DND-41 (cell line): ENCODE measurements at regions not wholly inside any gene's neighbourhood (a gene's known extent, or its start where the extent isn't known, plus 50 kb on each side); places are given as distances from the start of the nearest gene placed in this dataset.

Source experiments
- EZH2 ChIP-seq: IDR thresholded peaks from 3 replicates; pipeline ENCODE4 v1.6.1; 2012; ENCODE audit warnings: borderline replicate concordance, low read depth, mild to moderate bottlenecking, moderate library complexity, low read length, inconsistent platforms; ENCODE audit not compliant: severe bottlenecking
- TF ChIP-seq, protein P1 (sequence below): IDR thresholded peaks from 2 replicates; pipeline ENCODE4 v1.5.1; 2012; ENCODE audit warnings: borderline replicate concordance, low read length, moderate library complexity, mild to moderate bottlenecking; ENCODE audit not compliant: poor library complexity, severe bottlenecking; ENCODE audit errors: extremely low read depth

GRCh38 chr17:34413443-34414119 lies 50.5 kb upstream of the CCL1 start:
- TF ChIP-seq, protein P1, sequence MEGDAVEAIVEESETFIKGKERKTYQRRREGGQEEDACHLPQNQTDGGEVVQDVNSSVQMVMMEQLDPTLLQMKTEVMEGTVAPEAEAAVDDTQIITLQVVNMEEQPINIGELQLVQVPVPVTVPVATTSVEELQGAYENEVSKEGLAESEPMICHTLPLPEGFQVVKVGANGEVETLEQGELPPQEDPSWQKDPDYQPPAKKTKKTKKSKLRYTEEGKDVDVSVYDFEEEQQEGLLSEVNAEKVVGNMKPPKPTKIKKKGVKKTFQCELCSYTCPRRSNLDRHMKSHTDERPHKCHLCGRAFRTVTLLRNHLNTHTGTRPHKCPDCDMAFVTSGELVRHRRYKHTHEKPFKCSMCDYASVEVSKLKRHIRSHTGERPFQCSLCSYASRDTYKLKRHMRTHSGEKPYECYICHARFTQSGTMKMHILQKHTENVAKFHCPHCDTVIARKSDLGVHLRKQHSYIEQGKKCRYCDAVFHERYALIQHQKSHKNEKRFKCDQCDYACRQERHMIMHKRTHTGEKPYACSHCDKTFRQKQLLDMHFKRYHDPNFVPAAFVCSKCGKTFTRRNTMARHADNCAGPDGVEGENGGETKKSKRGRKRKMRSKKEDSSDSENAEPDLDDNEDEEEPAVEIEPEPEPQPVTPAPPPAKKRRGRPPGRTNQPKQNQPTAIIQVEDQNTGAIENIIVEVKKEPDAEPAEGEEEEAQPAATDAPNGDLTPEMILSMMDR: no peak
- TF ChIP-seq EZH2: no peak
